ENCODE measurements at regions not wholly inside any gene's neighbourhood (a gene's known extent, or its start where the extent isn't known, plus 50 kb on each side); places are given as distances from the start of the nearest gene placed in this dataset.
A peak's percentile ranks its signal among the peaks of the same experiment; 100 is the strongest.
"Not testable (repeated sequence)": the region's sequence is repeated elsewhere in the genome, so short reads cannot be mapped to it uniquely, and the experiment has no call there.

- DNase-seq (ENCODE audit: extremely low read depth, low read depth), result no peak
- no peak for TF ChIP-seq CTCF (IDR thresholded peaks at IDR 0.05; ENCODE audit: low read depth, low read length, missing control alignments)
Measured at GRCh38 chr4:3877868-3878267, 111.7 kb downstream of the ADRA2C start.

GRCh38 chr4:3878678-3879077 is 112.5 kb downstream of the ADRA2C start:
- H3K4me3 ChIP-seq (replicated peaks; ENCODE audit: low read depth, low read length), result no peak overlapping the region
- no peak for TF ChIP-seq CTCF (IDR thresholded peaks at IDR 0.05; ENCODE audit: low read depth, low read length, missing control alignments)
- no peak for DNase-seq (ENCODE audit: extremely low read depth, low read depth)

More at GRCh38 chr4:3877868-3878267, 111.7 kb downstream of the ADRA2C start:
- H3K4me3 ChIP-seq (replicated peaks; ENCODE audit: low read depth, low read length), result no peak overlapping the region

GRCh38 chr4:3879681-3880614 is 113.8 kb downstream of the ADRA2C start:
- TF ChIP-seq CTCF (IDR thresholded peaks at IDR 0.05; ENCODE audit: low read depth, low read length, missing control alignments), result no peak
- no peak for DNase-seq (ENCODE audit: extremely low read depth, low read depth)
- no peak overlapping the region for H3K4me3 ChIP-seq (replicated peaks; ENCODE audit: low read depth, low read length)

- H3K4me3 ChIP-seq (replicated peaks; ENCODE audit: low read depth, low read length), result no peak overlapping the region
- peak; percentile 14 for DNase-seq (ENCODE audit: extremely low read depth, low read depth)
- TF ChIP-seq CTCF (IDR thresholded peaks at IDR 0.05; ENCODE audit: low read depth, low read length, missing control alignments), result peak; percentile 69
Measured at GRCh38 chr4:3880615-3881120, 114.5 kb downstream of the ADRA2C start.

GRCh38 chr4:3882316-3882885 is 116.2 kb downstream of the ADRA2C start:
- not testable (repeated sequence) for DNase-seq (ENCODE audit: extremely low read depth, low read depth); H3K4me3 ChIP-seq (replicated peaks; ENCODE audit: low read depth, low read length)

GRCh38 chr4:3884261-3884660 is 118.1 kb downstream of the ADRA2C start:
- DNase-seq (ENCODE audit: extremely low read depth, low read depth), result not testable (repeated sequence)

GRCh38 chr4:3893590-3893989 is 127.4 kb downstream of the ADRA2C start:
- not testable (repeated sequence) for H3K4me3 ChIP-seq (replicated peaks; ENCODE audit: low read depth, low read length); DNase-seq (ENCODE audit: extremely low read depth, low read depth)
- peak; percentile 7 for TF ChIP-seq CTCF (IDR thresholded peaks at IDR 0.05; ENCODE audit: low read depth, low read length, missing control alignments)

More at GRCh38 chr4:3884261-3884660, 118.1 kb downstream of the ADRA2C start:
- H3K4me3 ChIP-seq (replicated peaks; ENCODE audit: low read depth, low read length), result not testable (repeated sequence)

- not testable (repeated sequence) for H3K4me3 ChIP-seq (replicated peaks; ENCODE audit: low read depth, low read length); DNase-seq (ENCODE audit: extremely low read depth, low read depth)
Measured at GRCh38 chr4:3894086-3894959, 128.1 kb downstream of the ADRA2C start.
